OCI-LY1 (cell line): ENCODE measurements at regions not wholly inside any gene's neighbourhood (a gene's known extent, or its start where the extent isn't known, plus 50 kb on each side); places are given as distances from the start of the nearest gene placed in this dataset.

Source experiments
- H2AFZ ChIP-seq: fragments of 200-600 bp; sonication (generic), shearing (Covaris generic); 2 replicates; pipeline ENCODE4 v1.6.0; 2014; ENCODE audit warnings: antibody characterized with exemption, mild to moderate bottlenecking, low read length
- H3F3A ChIP-seq: fragments of 200-600 bp; sonication (generic), shearing (Covaris generic); 2 replicates; pipeline ENCODE4 v1.6.0; 2014; ENCODE audit warnings: mild to moderate bottlenecking, antibody characterized with exemption, low read length, moderate library complexity; ENCODE audit not compliant: insufficient read depth
- H3K27ac ChIP-seq: fragments of 200-600 bp; sonication (generic); 2 replicates; pipeline ENCODE4 v1.5.1; 2014; ENCODE audit warnings: low read length, mixed run types, mild to moderate bottlenecking, low read depth; ENCODE audit not compliant: poor library complexity, severe bottlenecking
- H3K27me3 ChIP-seq: fragments of 200-600 bp; sonication (generic); 2 replicates; pipeline ENCODE4 v1.6.0; 2014; ENCODE audit warnings: antibody characterized with exemption, mild to moderate bottlenecking, low read length, moderate library complexity; ENCODE audit not compliant: insufficient read depth
- H3K36me3 ChIP-seq: fragments of 200-600 bp; sonication (generic); 2 replicates; pipeline ENCODE4 v1.6.1; 2014; ENCODE audit warnings: mild to moderate bottlenecking, antibody characterized with exemption, low read length, moderate library complexity, mixed read lengths; ENCODE audit not compliant: insufficient read depth
- H3K4me1 ChIP-seq: fragments of 200-600 bp; sonication (generic); 2 replicates; pipeline ENCODE4 v1.5.1; 2014; ENCODE audit warnings: mild to moderate bottlenecking, low read length, moderate library complexity; ENCODE audit not compliant: insufficient read depth, severe bottlenecking
- H3K4me2 ChIP-seq: fragments of 200-600 bp; sonication (generic), shearing (Covaris generic); 2 replicates; pipeline ENCODE4 v1.6.1; 2014; ENCODE audit warnings: low read length
- H3K4me3 ChIP-seq: fragments of 200-600 bp; sonication (generic); 2 replicates; pipeline ENCODE4 v1.5.1; 2014; ENCODE audit warnings: low read length, low read depth, mild to moderate bottlenecking, mixed read lengths; ENCODE audit not compliant: poor library complexity, severe bottlenecking
- H3K79me2 ChIP-seq: fragments of 200-600 bp; shearing (Covaris generic); 2 replicates; pipeline ENCODE4 v1.6.1; 2016; ENCODE audit warnings: mixed run types, low read length, mixed read lengths; ENCODE audit not compliant: insufficient read depth
- H3K9ac ChIP-seq: fragments of 200-600 bp; sonication (generic), shearing (Covaris generic); 2 replicates; pipeline ENCODE4 v1.6.1; 2014; ENCODE audit warnings: mild to moderate bottlenecking, low read length, mixed read lengths
- H3K9me2 ChIP-seq: fragments of 200-600 bp; sonication (generic), shearing (Covaris generic); 2 replicates; pipeline ENCODE4 v1.6.1; 2014; ENCODE audit warnings: low read depth, mild to moderate bottlenecking, low read length, mixed read lengths
- H3K9me3 ChIP-seq: fragments of 200-600 bp; shearing (Covaris generic); 2 replicates; pipeline ENCODE4 v1.6.1; 2014; ENCODE audit warnings: low read length, mixed read lengths
- H4K20me1 ChIP-seq: fragments of 200-600 bp; sonication (generic), shearing (Covaris generic); 2 replicates; pipeline ENCODE4 v1.6.0; 2016; ENCODE audit warnings: mild to moderate bottlenecking, low read length; ENCODE audit not compliant: insufficient read depth
- CTCF ChIP-seq: fragments of 200-600 bp; sonication (generic), shearing (Covaris generic); IDR thresholded peaks from 2 replicates; pipeline ENCODE4 v1.5.1; 2017; ENCODE audit warnings: mild to moderate bottlenecking, antibody characterized with exemption, low read length, moderate library complexity, mixed read lengths
- EZH2 ChIP-seq: fragments of 200-600 bp; sonication (generic), shearing (Covaris generic); IDR thresholded peaks from 2 replicates; pipeline ENCODE4 v1.8.0; 2017; ENCODE audit warnings: borderline replicate concordance, mixed run types, mild to moderate bottlenecking, antibody characterized with exemption, low read length, moderate library complexity, mixed read lengths

- Histone ChIP-seq H3K9me3 (no peaks in the 10 kb centered on the region), H3K4me3 (no peak overlapping the region), H4K20me1 (no peaks in the 10 kb centered on the region), H3K27me3 (no peaks in the 10 kb centered on the region), H3K9ac (no peak overlapping the region), H3F3A (no peaks in the 10 kb centered on the region), H3K27ac (no peak overlapping the region), H3K36me3 (no peaks in the 10 kb centered on the region), H3K4me1 (no peaks in the 10 kb centered on the region), H3K9me2 (no peaks in the 10 kb centered on the region), H3K79me2 (no peaks in the 10 kb centered on the region), H2AFZ (no peak overlapping the region), H3K4me2 (no peak overlapping the region)
- no peak for TF ChIP-seq EZH2
- no peak for TF ChIP-seq CTCF
Observed at GRCh38 chr14:86604561-86604960, 1074.6 kb downstream of the FLRT2 start.

GRCh38 chr14:86602263-86602662, 1072.3 kb downstream of the FLRT2 start:
- TF ChIP-seq EZH2 (no peak), CTCF (no peak)
- Histone ChIP-seq H3K27me3 (no peaks in the 10 kb centered on the region), H4K20me1 (no peaks in the 10 kb centered on the region), H3K4me1 (no peaks in the 10 kb centered on the region), H3K4me2 (no peak overlapping the region), H3K79me2 (no peaks in the 10 kb centered on the region), H3F3A (no peaks in the 10 kb centered on the region), H3K9ac (no peak overlapping the region), H2AFZ (no peak overlapping the region), H3K27ac (no peak overlapping the region), H3K4me3 (no peak overlapping the region), H3K9me2 (no peaks in the 10 kb centered on the region), H3K36me3 (no peaks in the 10 kb centered on the region), H3K9me3 (no peaks in the 10 kb centered on the region)

- Histone ChIP-seq H3K4me3 (no peak overlapping the region), H3K79me2 (no peaks in the 10 kb centered on the region), H3K36me3 (no peaks in the 10 kb centered on the region), H4K20me1 (no peaks in the 10 kb centered on the region), H3K27me3 (no peaks in the 10 kb centered on the region), H3K9ac (no peak overlapping the region), H3K9me3 (no peaks in the 10 kb centered on the region), H2AFZ (no peak overlapping the region), H3K9me2 (no peaks in the 10 kb centered on the region), H3K4me1 (no peaks in the 10 kb centered on the region), H3K27ac (no peak overlapping the region), H3K4me2 (no peak overlapping the region), H3F3A (no peaks in the 10 kb centered on the region)
- no peak for TF ChIP-seq CTCF
- no peak for TF ChIP-seq EZH2
Observed at GRCh38 chr14:86601813-86602212, 1071.9 kb downstream of the FLRT2 start.
